ENCODE measurements at regions not wholly inside any gene's neighbourhood (a gene's known extent, or its start where the extent isn't known, plus 50 kb on each side); places are given as distances from the start of the nearest gene placed in this dataset.
"Not testable (repeated sequence)": the region's sequence is repeated elsewhere in the genome, so short reads cannot be mapped to it uniquely, and the experiment has no call there.

- no peak for TF ChIP-seq POLR2A (IDR thresholded peaks at IDR 0.05; ENCODE audit: low read depth, low read length)
- FAIRE-seq: no peak
- DNase-seq (ENCODE audit: insufficient read length, low spot score): no peak
Observed at GRCh38 chrX:144494074-144494473, 610.2 kb downstream of the UBE2NL start.

DNA sequence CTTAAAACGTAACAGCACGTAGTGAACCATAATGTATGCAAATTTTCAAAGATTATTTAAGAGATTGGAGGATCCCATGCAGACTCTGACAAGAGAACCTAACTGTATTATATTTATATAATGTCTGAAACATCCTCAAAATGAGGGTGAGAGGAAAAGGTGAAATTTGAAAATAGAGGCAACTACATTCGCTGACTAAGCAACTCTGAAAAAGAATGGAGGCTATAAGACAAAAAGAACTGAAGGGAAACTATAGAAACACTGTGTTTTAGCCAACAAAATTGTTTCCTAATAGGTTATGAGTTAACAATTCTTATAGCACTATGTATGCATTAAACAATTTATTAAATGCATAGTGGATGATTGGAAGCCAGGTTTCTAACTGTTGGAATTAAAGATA is 648.0 kb downstream of the UBE2NL start:
- no peak for TF ChIP-seq POLR2A (IDR thresholded peaks at IDR 0.05; ENCODE audit: low read depth, low read length)
- no peak for DNase-seq (ENCODE audit: insufficient read length, low spot score)
- no peak for FAIRE-seq

DNA sequence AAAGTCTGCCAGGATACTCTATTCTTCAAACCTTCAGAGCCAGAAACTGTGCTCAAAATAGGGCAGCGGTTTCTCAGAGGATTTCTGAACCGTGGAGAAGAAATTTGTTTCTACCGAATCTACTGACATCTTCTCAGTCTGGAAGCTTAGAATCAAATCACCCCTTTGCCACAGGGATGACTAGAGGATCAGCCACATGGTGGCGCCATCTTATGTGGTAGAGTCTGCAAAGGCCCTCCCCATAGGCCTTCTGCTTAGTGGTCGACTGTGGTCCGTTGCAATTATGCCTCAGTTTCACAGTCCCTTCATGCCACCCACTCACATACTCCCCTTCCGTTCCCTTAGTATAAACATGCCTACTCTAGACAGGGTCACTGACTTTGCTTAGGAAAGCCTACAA is 680.7 kb upstream of the SPANXN1 start:
- no peak for DNase-seq (ENCODE audit: insufficient read length, low spot score)
- no peak for FAIRE-seq
- no peak for TF ChIP-seq POLR2A (IDR thresholded peaks at IDR 0.05; ENCODE audit: low read depth, low read length)

DNA sequence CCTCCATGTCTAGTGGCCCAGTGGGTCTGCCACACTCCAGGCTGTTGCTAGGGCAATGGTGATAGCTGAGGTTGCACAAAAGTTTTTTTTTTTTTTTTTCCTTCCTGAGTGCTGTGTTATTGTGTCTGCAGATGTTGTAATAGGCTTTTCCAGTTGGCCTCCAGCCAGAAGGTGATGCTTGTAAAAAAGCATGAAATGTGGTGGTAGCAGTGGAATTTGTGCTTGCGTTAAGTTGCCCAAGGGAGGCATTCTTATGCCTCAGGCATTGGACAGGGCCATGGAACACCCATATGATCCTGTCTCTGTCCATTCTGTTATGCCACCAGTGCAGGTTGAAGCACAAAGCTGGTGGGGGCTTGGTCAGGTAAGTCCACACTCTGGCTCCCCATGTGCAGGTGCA is 660.5 kb upstream of the SPANXN1 start:
- FAIRE-seq (no peak), DNase-seq (ENCODE audit: insufficient read length, low spot score) (no peak)
- no peak for TF ChIP-seq POLR2A (IDR thresholded peaks at IDR 0.05; ENCODE audit: low read depth, low read length)

DNA sequence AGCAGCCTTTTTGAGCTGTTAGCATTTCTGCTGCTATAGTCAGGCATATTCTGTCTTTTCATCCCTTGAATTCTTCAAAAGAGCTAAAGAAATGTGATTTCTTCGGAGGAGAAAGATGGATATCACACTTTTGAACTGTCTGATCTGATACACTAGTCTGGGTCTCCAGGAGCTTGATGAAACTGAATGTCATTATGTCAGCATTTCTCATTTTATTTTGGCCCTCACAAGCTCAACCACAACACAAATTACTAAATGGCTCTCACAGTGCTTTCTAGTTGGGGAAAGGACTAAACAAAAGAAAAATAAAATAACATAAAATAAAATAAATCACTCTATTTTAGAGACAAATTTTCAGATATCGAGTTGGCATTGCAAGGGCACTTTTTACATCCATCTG is 655.3 kb upstream of the SPANXN1 start:
- FAIRE-seq: no peak
- no peak for TF ChIP-seq POLR2A (IDR thresholded peaks at IDR 0.05; ENCODE audit: low read depth, low read length)
- DNase-seq (ENCODE audit: insufficient read length, low spot score): no peak

GRCh38 chrX:144601010-144601409 is 646.3 kb upstream of the SPANXN1 start:
- no peak for TF ChIP-seq POLR2A (IDR thresholded peaks at IDR 0.05; ENCODE audit: low read depth, low read length)
- DNase-seq (ENCODE audit: insufficient read length, low spot score) (no peak), FAIRE-seq (no peak)

- no peak for FAIRE-seq
- no peak for DNase-seq (ENCODE audit: insufficient read length, low spot score)
- TF ChIP-seq POLR2A (IDR thresholded peaks at IDR 0.05; ENCODE audit: low read depth, low read length): no peak
Observed at GRCh38 chrX:144612076-144612475, 635.2 kb upstream of the SPANXN1 start.

- TF ChIP-seq POLR2A (IDR thresholded peaks at IDR 0.05; ENCODE audit: low read depth, low read length): no peak
- FAIRE-seq: no peak
- no peak for DNase-seq (ENCODE audit: insufficient read length, low spot score)
Observed at GRCh38 chrX:144616317-144616716, 631.0 kb upstream of the SPANXN1 start.

DNA sequence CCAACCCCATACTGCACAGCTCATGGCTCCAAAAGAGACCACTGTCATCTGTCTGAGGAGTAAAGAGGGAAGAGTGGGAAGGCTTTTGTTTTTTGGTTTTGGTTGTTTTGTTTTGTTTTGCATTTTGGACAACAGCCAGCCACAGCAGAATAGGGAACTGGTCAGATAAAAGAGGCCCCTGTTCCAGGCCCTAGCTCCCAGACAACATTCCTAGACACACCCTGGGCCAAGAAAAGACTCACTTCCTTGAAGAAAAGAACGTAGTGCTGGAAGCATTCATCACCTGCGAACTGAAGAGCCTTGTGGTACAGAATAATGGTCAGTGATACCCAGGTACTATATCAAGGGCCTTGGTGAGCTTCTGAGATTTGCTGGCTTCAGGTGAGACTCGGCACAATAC is 619.4 kb upstream of the SPANXN1 start:
- DNase-seq (ENCODE audit: insufficient read length, low spot score) (no peak), FAIRE-seq (no peak)
- no peak for TF ChIP-seq POLR2A (IDR thresholded peaks at IDR 0.05; ENCODE audit: low read depth, low read length)

- DNase-seq (ENCODE audit: insufficient read length, low spot score); FAIRE-seq: not testable (repeated sequence)
Observed at GRCh38 chrX:144634451-144634850, 612.9 kb upstream of the SPANXN1 start.

DNA sequence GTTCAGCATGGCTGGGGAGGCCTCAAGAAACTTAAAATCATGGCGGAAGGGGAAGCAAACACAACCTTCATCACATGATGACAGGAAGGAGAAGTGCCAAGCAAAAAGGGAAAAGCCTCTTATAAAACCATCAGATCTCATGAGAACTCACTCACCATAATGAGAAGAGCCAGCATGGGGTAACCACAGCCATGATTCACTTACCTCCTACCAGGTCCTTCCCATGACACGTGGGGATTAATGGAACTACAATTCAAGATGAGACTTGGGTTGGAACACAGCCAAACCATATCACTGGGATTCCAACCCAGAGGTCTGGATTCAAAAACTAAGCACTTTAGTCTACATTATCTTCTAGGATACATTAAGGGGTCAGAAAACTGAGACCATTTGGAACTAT is 609.6 kb upstream of the SPANXN1 start:
- DNase-seq (ENCODE audit: insufficient read length, low spot score): no peak
- TF ChIP-seq POLR2A (IDR thresholded peaks at IDR 0.05; ENCODE audit: low read depth, low read length): no peak
- peak; percentile 68 for FAIRE-seq

DNA sequence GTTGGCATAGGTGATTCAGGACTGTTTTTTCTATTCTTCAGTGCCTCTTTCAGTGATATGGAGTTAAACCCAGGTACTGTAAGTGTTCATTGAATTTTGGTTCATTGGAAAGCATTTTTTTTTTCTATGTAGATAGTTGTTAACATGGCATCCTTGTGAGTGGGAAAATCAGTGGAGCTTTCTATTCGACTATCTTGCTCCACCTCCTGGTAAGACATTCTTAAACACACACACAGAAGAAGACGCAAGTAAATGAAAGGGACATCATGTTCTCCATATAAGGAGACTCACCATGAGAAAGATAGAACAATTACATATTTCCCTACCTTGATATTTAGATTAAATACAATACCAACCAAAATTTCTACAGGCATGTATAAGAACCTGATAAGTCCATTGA is 598.5 kb upstream of the SPANXN1 start:
- DNase-seq (ENCODE audit: insufficient read length, low spot score): no peak
- TF ChIP-seq POLR2A (IDR thresholded peaks at IDR 0.05; ENCODE audit: low read depth, low read length): no peak
- no peak for FAIRE-seq

DNA sequence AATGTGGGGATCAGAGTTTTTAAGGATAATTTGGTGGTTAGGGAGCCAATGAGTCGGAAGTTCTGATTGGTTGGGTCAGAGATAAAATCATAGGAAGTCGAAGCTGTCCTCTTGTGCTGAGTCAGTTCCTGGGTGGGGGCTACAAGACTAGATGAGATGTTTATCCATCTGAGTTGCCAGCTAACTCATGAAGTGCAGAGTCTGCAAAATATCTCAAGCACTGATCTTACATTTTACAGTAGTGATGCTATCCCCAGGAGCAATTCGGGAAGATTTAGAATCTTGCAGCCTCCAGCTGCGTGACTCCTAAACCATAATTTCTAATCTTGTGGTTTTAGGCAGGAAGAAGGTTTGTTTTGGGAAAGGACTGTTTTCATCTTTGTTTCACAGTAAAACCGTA is 565.8 kb upstream of the SPANXN1 start:
- TF ChIP-seq POLR2A (IDR thresholded peaks at IDR 0.05; ENCODE audit: low read depth, low read length): no peak
- FAIRE-seq (peak; percentile 95), DNase-seq (ENCODE audit: insufficient read length, low spot score) (no peak)

GRCh38 chrX:144683247-144683646 is 564.1 kb upstream of the SPANXN1 start:
- TF ChIP-seq POLR2A (IDR thresholded peaks at IDR 0.05; ENCODE audit: low read depth, low read length): no peak
- no peak for FAIRE-seq
- no peak for DNase-seq (ENCODE audit: insufficient read length, low spot score)

DNA sequence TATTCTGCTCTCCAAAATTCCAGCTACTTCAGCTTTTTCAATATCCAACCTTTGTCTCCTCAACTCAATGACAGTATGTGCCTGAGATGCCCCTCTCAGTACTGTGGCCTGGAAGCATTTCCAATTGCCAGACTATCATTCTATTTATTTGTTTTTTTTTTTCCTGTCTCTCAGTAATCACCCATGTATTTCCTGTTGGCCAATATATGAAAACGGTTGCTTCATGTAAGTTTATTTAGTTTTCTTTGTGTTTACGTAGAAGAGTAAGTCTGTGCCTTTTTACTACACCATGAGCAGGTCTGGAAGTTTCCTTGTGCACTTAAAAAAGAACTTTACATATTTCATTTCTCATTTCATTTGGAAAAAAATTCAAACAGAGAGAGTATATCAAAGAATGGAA is 537.5 kb upstream of the SPANXN1 start:
- FAIRE-seq (no peak), DNase-seq (ENCODE audit: insufficient read length, low spot score) (no peak)
- no peak for TF ChIP-seq POLR2A (IDR thresholded peaks at IDR 0.05; ENCODE audit: low read depth, low read length)

GRCh38 chrX:144715337-144715736 is 532.0 kb upstream of the SPANXN1 start:
- DNase-seq (ENCODE audit: insufficient read length, low spot score): no peak
- no peak for TF ChIP-seq POLR2A (IDR thresholded peaks at IDR 0.05; ENCODE audit: low read depth, low read length)
- no peak for FAIRE-seq
